ENCODE measurements at regions not wholly inside any gene's neighbourhood (a gene's known extent, or its start where the extent isn't known, plus 50 kb on each side); places are given as distances from the start of the nearest gene placed in this dataset.

GRCh38 chr2:164429354-164429753, 191.9 kb downstream of the GRB14 start:
- H4K91ac ChIP-seq (replicated peaks; ENCODE audit: insufficient read length, low read length), result no peak overlapping the region
- no peak overlapping the region for H2BK12ac ChIP-seq (ENCODE audit: low read depth, low read length)
- no peaks in the 10 kb centered on the region for H3K79me2 ChIP-seq (ENCODE audit: control insufficient read depth in 1 of 2, insufficient read depth in 2 of 2, low read length in 2 of 2)
- no peak overlapping the region for H3K4ac ChIP-seq (replicated peaks; ENCODE audit: insufficient read length, low read depth, low read length)
- H2BK20ac ChIP-seq (ENCODE audit: low read length), result no peak overlapping the region
- no peak for DNase-seq (ENCODE audit: low read depth in 1 of 2, low spot score in 2 of 2)
- no peak overlapping the region for H3K56ac ChIP-seq (replicated peaks; ENCODE audit: insufficient read length, low read depth, low read length)
- no peak overlapping the region for H3K14ac ChIP-seq (ENCODE audit: insufficient read length)
- H3K27ac ChIP-seq (ENCODE audit: low read depth, low read length), result no peak overlapping the region
- no peak overlapping the region for H3K23ac ChIP-seq (ENCODE audit: insufficient read length)
- no peaks in the 10 kb centered on the region for H3K36me3 ChIP-seq (ENCODE audit: control insufficient read depth in 2 of 4, insufficient read depth in 4 of 4, low read length in 3 of 4)
- 0 out of 7 replicates have a peak, but pooled peaks cover 0 to 2% (median 0%) of the 10 kb centered on the region in 4 experiments for H3K4me1 ChIP-seq (replicated peaks in 1 of 4; ENCODE audit: control insufficient read depth in 3 of 4, insufficient read depth in 4 of 4, low read length in 3 of 4)
- H4K5ac ChIP-seq (ENCODE audit: insufficient read length, low read depth, low read length), result no peak overlapping the region
- no peak overlapping the region for H2BK15ac ChIP-seq (ENCODE audit: low read length)
- H3K27me3 ChIP-seq (replicated peaks in 1 of 4; ENCODE audit: control insufficient read depth in 3 of 4, extremely low read depth in 1 of 4, insufficient read depth in 3 of 4, low read length in 3 of 4), result no peaks in the 10 kb centered on the region
- no peaks in the 10 kb centered on the region for H4K20me1 ChIP-seq (replicated peaks in 1 of 2; ENCODE audit: control insufficient read depth in 1 of 2, insufficient read depth in 2 of 2, low read length in 2 of 2)
- H3K18ac ChIP-seq (ENCODE audit: extremely low read depth, low read length), result no peak overlapping the region
- H3K9me3 ChIP-seq (ENCODE audit: insufficient read depth in 2 of 2, low read depth in 1 of 2, low read length in 1 of 2), result no peaks in the 10 kb centered on the region
- H2BK120ac ChIP-seq (replicated peaks; ENCODE audit: low read depth, low read length), result no peak overlapping the region
- WGBS, 2 experiments (ENCODE audit: extremely low coverage in 1 of 2, insufficient coverage in 1 of 2, insufficient read length in 1 of 2, insufficient replicate concordance in 2 of 2, low coverage in 1 of 2, low lambda C conversion rate in 2 of 2, missing lambda C conversion rate in 1 of 2), result 86% methylated on average over 2 of the region's 2 CpGs; no CpG with 5 or more reads in 1 of the 2 experiments
- H2AFZ ChIP-seq (ENCODE audit: low read length), result no peak overlapping the region
- ChIA-PET POLR2A (ENCODE audit: partially characterized antibody) (no interaction called here), CTCF (ENCODE audit: partially characterized antibody) (interaction anchor here (0.8 to 1.8 kb wide), 15 partner anchors 12 to 1260 kb away, joined by 3 to 8 read pairs (median 3); no protein-coding TSS in a partner anchor)
- no peak for FAIRE-seq
- H3K4me3 ChIP-seq (ENCODE audit: extremely low read depth in 1 of 4, insufficient read depth in 2 of 4, low read depth in 3 of 4, low read length in 4 of 4), result no peak overlapping the region
- H2BK5ac ChIP-seq (ENCODE audit: low read depth, low read length), result no peak overlapping the region
- H3K4me2 ChIP-seq (ENCODE audit: insufficient read depth in 1 of 2, low read depth in 2 of 2, low read length in 2 of 2), result no peak overlapping the region
- H4K8ac ChIP-seq (ENCODE audit: extremely low read depth, insufficient read depth, low read length), result no peak overlapping the region
- no peak overlapping the region for H3K9ac ChIP-seq (replicated peaks in 1 of 4; ENCODE audit: extremely low read depth in 1 of 4, low read depth in 3 of 4, low read length in 3 of 4)
- no peaks in the 10 kb centered on the region for H3K23me2 ChIP-seq (ENCODE audit: low read depth, low read length)
- H3K79me1 ChIP-seq (ENCODE audit: low read depth, low read length), result no peaks in the 10 kb centered on the region
- no peak overlapping the region for H2AK5ac ChIP-seq (ENCODE audit: low read depth, low read length)
- TF ChIP-seq TAF1 (IDR thresholded peaks at IDR 0.05; ENCODE audit: low read depth, low read length) (no peak), EP300 (IDR thresholded peaks at IDR 0.05; ENCODE audit: borderline replicate concordance in 1 of 2, low read depth in 2 of 2, low read length in 2 of 2) (no peak), SIN3A (conservative IDR thresholded peaks at IDR 0.05 in 1 of 2, IDR thresholded peaks at IDR 0.05 in 1 of 2; ENCODE audit: low read depth in 1 of 2, low read length in 2 of 2) (no peak), SIX5 (IDR thresholded peaks at IDR 0.05; ENCODE audit: low read depth, low read length) (no peak), SP1 (IDR thresholded peaks at IDR 0.05; ENCODE audit: low read depth, low read length) (no peak)

Data from H1 (cell line).